Muscle of arm (tissue), 1 donor: ENCODE measurements at regions not wholly inside any gene's neighbourhood (a gene's known extent, or its start where the extent isn't known, plus 50 kb on each side); places are given as distances from the start of the nearest gene placed in this dataset.

ENCODE experiments used
- DNase-seq: peaks from one replicate; pipeline ENCODE4 v3.0.0-alpha.2; 2013

GRCh38 chr4:100130964-100131363 is 59.3 kb downstream of the DDIT4L start:
- DNase-seq = no peak

- no peak for DNase-seq
These were observed 59.8 kb downstream of the DDIT4L start for GRCh38 chr4:100130491-100130890.

GRCh38 chr4:100129774-100130173 is 60.5 kb downstream of the DDIT4L start:
- DNase-seq = no peak

DNA sequence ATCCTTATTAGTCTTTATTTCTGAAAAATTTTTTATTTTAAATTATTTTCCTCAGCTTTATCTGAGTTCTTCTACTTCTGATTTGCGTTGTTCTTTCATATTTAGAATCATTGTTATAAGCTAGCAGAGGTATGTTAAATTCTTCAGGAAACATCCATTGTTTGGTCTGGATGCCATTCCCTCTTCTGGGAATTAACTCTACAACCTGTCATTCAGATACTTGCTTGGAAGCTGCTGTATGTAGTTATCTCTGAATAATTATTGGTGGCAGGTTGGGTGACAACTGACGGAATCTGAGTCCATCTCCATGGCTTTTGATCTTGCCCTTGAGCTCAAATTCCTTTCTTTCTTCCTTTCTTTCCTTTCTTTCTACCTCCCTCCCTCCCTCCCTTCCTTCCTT is 61.9 kb downstream of the DDIT4L start:
- DNase-seq = no peak

GRCh38 chr4:100124715-100125114 is 65.6 kb downstream of the DDIT4L start:
- no peak for DNase-seq

DNA sequence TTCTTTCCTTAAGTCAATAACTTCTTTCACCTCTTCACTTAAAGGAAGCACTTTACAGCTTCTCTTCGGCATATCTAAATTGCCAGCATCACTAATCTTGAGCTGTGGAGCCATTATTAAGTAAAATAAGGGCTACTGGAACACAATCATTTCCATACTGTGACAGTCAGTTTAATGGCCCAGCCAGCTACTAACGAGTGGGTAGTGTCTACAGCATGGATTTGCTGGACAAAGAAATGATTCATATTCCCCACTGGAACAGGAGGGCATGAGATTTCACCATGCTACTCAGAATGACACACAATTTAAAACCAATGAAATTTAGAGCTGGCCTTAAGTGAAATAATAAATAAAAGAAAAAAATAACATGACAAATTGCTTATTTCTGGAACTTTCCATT is 72.1 kb downstream of the DDIT4L start:
- DNase-seq = no peak

- no peak for DNase-seq
These were observed 72.5 kb downstream of the DDIT4L start for GRCh38 chr4:100117750-100118149.

GRCh38 chr4:100114909-100115308 is 75.4 kb downstream of the DDIT4L start:
- DNase-seq = no peak

- no peak for DNase-seq
These were observed 76.5 kb downstream of the DDIT4L start for GRCh38 chr4:100113732-100114131.

- no peak for DNase-seq
These were observed 77.2 kb downstream of the DDIT4L start for GRCh38 chr4:100113096-100113495.

- no peak for DNase-seq
These were observed 80.3 kb downstream of the DDIT4L start for GRCh38 chr4:100109921-100110320.

DNA sequence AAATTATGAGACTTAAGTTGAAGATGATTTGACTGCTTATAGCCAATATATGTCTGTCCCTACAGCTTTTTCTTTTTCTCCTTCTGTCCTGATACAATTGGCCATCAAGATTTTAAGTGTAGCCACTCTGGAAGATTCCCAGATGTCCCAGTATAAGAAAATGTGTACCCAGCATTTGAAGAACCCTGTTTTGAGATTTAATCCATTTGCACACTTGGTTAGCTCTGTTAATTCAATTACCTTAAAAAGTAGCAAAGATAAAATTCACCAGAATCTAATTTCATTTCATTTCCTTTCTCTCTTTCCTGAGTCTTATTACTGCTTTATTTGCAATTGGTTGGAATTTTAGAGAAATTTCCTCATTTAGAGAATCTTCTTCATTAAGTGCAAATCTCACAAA is 81.4 kb downstream of the DDIT4L start:
- DNase-seq = no peak

DNA sequence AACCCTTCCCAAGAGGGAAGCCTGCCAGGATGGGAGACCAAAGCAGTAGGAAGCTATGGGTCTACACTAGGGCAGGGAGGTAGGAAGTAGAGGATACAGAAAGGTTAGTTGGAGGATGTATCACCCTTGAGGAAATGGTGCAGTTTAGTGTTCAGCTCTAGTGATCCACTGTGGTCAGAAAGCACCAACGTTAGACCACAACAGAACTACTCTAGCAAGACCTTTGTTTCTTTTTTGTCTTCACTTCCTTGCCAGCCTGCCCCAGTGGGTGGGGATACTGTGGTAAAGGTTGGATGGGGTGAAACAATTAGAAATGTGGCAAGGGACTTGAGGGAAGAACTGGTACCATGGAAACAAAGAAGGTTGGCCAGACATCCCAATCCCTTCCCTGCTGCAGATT is 83.3 kb downstream of the DDIT4L start:
- DNase-seq = no peak

DNA sequence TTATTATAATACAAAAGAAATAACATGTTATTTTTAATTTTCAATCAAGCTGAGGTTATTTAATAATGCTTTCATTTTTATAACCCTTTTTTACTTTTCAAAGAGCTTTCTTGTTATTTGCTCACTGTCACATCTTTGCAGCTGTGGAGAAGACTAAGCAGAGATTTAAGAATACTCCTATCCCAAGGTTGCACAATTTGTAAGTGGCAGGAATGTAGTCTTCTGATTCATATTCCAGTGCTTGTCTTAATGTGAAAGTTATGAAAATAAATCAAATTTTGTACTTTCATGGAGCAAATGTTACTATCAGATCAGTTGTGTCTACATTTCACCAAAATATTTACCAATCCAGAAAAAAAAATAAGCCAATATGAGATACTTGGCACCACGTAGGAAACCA is 86.6 kb downstream of the DDIT4L start:
- DNase-seq = no peak

- DNase-seq = no peak
These were observed 89.3 kb downstream of the DDIT4L start for GRCh38 chr4:100100985-100101384.

DNA sequence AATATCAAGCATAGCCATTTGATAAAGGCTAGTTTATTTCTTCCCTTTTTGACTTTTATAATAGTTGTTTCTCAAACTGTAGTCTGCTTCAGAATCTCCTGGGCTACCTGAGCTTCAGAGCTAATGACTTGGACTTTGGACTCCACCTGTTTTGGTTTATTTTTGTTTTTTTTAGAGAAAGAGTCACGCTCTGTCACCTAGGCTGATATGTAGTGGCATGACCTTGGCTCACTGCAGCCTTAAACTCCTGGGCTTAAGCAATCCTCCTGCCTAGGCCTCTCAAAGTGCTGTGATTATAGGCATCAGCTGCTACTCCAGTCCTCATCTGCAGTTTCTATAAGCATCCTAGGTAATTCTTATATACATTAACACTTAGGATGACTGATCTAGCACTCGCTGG is 90.5 kb downstream of the DDIT4L start:
- DNase-seq = no peak

GRCh38 chr4:100098681-100099080 is 91.6 kb downstream of the DDIT4L start:
- DNase-seq = no peak

DNA sequence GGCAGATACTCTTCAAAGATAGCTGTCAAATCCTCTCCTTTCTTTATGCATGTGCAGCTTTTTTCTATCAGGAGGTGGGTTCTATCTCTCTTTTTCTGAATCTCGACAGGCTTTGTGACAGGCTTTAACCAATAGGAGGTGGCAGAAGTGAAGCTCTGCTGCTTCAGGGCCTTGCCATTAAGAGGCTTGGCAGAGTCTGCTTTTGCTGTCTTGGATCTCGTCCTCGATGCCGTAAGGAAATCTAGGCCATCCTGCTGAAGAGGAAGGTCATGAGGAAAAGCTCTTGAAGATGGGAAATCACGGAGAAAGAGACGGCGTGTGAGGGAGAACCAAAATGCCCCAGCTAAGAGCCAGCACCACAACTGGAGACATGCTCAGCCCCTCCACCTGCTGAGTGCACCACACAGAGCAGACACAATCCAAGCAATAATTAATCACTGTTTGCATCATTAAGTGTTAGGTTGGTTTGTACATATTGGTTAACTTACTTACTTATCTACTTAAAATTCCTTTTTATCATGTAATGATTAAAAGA is 92.2 kb downstream of the DDIT4L start:
- no peak for DNase-seq

DNA sequence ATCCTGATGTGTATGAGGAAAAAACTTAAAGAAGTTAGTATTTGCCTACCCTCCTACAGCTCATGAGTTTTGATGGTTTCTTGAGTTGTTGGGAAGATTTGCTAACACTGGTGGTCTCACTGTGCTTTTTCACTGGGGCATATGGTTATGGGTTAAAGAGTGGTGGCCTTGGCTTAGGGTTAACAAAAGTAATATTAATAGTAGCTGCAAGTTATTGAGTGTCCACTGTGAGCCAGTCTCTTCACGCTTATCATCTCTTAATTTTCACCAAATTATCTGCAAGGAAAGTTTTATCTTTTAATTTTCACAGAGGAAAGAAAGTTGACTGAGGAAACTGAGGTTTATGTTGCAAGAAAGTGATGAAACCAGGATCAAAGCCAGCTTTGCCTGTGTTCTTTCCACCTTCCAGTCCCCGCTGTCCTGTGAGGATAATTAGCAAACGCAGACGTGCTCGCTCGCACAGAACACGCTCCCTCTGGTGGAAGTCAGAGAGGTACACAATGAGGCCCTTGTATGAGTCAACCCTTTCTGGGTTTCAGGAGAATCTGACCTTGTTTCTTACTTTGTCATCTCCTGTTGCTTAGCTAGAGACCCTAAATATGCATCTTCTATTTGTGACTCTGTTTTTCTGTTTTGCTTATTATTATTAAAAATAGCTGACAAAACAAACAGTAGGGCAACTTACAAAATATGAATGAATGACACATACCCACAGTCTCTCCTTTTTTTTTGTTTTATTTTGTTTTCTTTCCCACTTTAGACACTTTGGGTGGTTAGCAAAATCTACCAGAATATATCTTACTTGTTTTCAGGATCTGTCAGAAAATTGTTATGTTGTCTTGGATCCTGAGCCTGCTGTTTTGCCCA is 94.3 kb downstream of the DDIT4L start:
- peak; percentile 51 for DNase-seq

GRCh38 chr4:100093091-100093866 is 97.0 kb downstream of the DDIT4L start:
- peak; percentile 69 for DNase-seq

DNA sequence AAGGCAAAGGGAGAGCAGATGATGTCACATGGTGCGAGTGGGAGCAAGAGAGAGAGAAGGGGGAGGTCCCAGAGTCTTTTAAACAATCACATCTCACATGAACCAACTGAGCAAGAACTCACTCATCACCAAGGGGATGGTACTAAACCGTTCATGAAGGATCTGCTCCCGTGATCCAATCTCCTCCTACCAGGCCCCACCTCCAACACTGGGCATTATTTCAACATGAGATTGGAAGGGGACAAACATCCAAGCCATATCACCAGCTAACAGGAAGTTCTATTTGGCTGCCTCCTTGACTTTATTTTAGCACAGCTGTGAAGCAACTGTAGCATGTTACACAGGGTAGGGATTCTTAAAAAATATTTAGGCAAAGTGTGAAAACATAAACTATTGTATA is 102.5 kb downstream of the DDIT4L start:
- DNase-seq = peak; percentile 5

DNA sequence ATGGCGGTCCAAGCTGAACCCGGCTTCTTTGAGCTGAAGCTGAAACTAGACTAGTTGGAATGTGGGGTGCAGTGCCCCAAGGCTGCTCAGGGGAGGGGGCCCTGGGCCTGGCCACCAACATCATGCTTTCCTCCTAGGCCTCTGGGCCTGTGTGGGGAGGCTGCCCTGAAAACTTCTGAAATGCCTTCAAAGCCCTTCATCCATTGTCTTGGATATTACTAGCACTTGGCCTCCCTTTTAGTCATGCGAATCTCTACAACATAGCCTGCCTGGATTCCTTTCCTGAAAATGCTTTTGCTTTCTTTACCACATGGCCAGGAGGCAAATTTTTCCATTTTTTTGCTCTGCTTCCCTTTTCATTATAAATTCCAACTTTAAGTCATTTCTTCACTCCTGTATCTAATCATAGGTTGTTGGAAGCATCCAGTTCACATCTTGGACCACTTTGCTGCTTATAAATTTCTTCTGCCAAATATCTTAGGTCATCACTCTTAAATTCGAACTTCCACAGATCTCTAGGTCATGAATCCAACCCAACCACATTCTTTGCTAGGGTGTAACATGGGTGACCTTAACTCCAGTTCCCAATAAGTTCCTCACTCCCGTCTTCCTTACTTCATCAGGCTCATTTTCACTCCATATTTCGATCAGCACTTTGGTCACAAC is 103.4 kb downstream of the DDIT4L start:
- peak; percentile 21 for DNase-seq
